PC-3 (cell line): ENCODE measurements at regions not wholly inside any gene's neighbourhood (a gene's known extent, or its start where the extent isn't known, plus 50 kb on each side); places are given as distances from the start of the nearest gene placed in this dataset.

ENCODE experiments used
- ATAC-seq: fragments of 200-7000 bp; cut with Tn5 transposase; 2 replicates; pipeline ENCODE4 v1.9.1; 2020; ENCODE audit warnings: mild to moderate bottlenecking, moderate library complexity
- BruUV-seq: library from RNA; stranded (reverse); fragments of 400-500 nt; replicated peaks from 2 replicates; lab custom pipeline; 2021; lab: Mats Ljungman, UMichigan
- CTCF ChIA-PET: fragments of 300-600 bp; sonication (Branson Sonifier 250); formaldehyde crosslinking; loops from one replicate; lab custom pipeline; 2022; ENCODE audit warnings: antibody characterized with exemption; lab: Charles Lee
- POLR2A ChIA-PET: fragments of 300-600 bp; sonication (Branson Sonifier 250); formaldehyde crosslinking; loops from one replicate; lab custom pipeline; 2022; ENCODE audit warnings: antibody characterized with exemption; ENCODE audit not compliant: unreplicated experiment; lab: Charles Lee
- DNase-seq: peaks from one replicate; pipeline ENCODE4 v3.0.0-alpha.2; 2015
- H2AFZ ChIP-seq: fragments of 300-600 bp; sonication (generic); 2 replicates; pipeline ENCODE4 v1.6.0; 2016; ENCODE audit warnings: antibody characterized with exemption, low read length
- H3F3A ChIP-seq: fragments of 300-600 bp; sonication (generic); one replicate; pipeline ENCODE4 v1.6.0; 2017; ENCODE audit warnings: antibody characterized with exemption, low read length, control low read depth, mild to moderate bottlenecking; ENCODE audit not compliant: unreplicated experiment
- H3K27ac ChIP-seq: fragments of 300-600 bp; sonication (generic); 2 replicates; pipeline ENCODE4 v1.5.1; 2016; ENCODE audit warnings: mild to moderate bottlenecking, low read length
- H3K27me3 ChIP-seq: fragments of 300-600 bp; sonication (generic); 2 replicates; pipeline ENCODE4 v1.6.1; 2016; ENCODE audit warnings: low read length, mixed read lengths
- H3K36me3 ChIP-seq: fragments of 300-600 bp; sonication (generic); 2 replicates; pipeline ENCODE4 v1.6.1; 2016; ENCODE audit warnings: low read depth, mixed run types, low read length, mixed read lengths
- H3K4me1 ChIP-seq: fragments of 300-600 bp; sonication (generic); 2 replicates; pipeline ENCODE4 v1.5.1; 2016; ENCODE audit warnings: low read length; ENCODE audit not compliant: insufficient read depth
- H3K4me2 ChIP-seq: fragments of 300-600 bp; sonication (generic); 2 replicates; pipeline ENCODE4 v1.6.0; 2016; ENCODE audit warnings: low read length
- H3K4me3 ChIP-seq: fragments of 300-600 bp; sonication (generic); 2 replicates; pipeline ENCODE4 v1.5.1; 2016; ENCODE audit warnings: mild to moderate bottlenecking, low read length, mixed read lengths
- H3K79me2 ChIP-seq: fragments of 300-600 bp; sonication (generic); 2 replicates; pipeline ENCODE4 v1.6.1; 2017; ENCODE audit warnings: low read length, mixed read lengths
- H3K9ac ChIP-seq: fragments of 300-600 bp; sonication (generic); 2 replicates; pipeline ENCODE4 v1.6.0; 2016; ENCODE audit warnings: mild to moderate bottlenecking, low read length
- H3K9me2 ChIP-seq: fragments of 300-600 bp; sonication (generic); replicated peaks from 2 replicates; pipeline ENCODE4 v1.6.1; 2016; ENCODE audit warnings: mixed run types, low read length, mixed read lengths
- H3K9me3 ChIP-seq: fragments of 300-600 bp; sonication (generic); 2 replicates; pipeline ENCODE4 v1.6.1; 2016; ENCODE audit warnings: low read length, mixed read lengths
- H4K20me1 ChIP-seq: fragments of 300-600 bp; sonication (generic); 2 replicates; pipeline ENCODE4 v1.6.1; 2016; ENCODE audit warnings: low read length, mixed read lengths
- EZH2 ChIP-seq: fragments of 300-600 bp; sonication (generic); IDR thresholded peaks from one replicate; pipeline ENCODE4 v1.6.1; 2017; ENCODE audit warnings: antibody characterized with exemption, mild to moderate bottlenecking, low read length; ENCODE audit not compliant: unreplicated experiment
- EZH2phosphoT487 ChIP-seq: fragments of 300-600 bp; sonication (generic); IDR thresholded peaks from 2 replicates; pipeline ENCODE4 v1.6.1; 2018; ENCODE audit warnings: mild to moderate bottlenecking, antibody characterized with exemption, low read length, borderline replicate concordance
- intact Hi-C: fragments of 100-400 bp; cut with micrococcal nuclease; formaldehyde crosslinking; loops from 2 replicates; pipeline ENCODE4 v1.9.0; 2023
- TF ChIP-seq, protein P1 (sequence below): fragments of 300-600 bp; sonication (generic); conservative IDR thresholded peaks from 2 replicates; pipeline ENCODE4 v1.5.1; 2017; ENCODE audit warnings: antibody characterized with exemption, low read depth, mild to moderate bottlenecking, low read length

DNA sequence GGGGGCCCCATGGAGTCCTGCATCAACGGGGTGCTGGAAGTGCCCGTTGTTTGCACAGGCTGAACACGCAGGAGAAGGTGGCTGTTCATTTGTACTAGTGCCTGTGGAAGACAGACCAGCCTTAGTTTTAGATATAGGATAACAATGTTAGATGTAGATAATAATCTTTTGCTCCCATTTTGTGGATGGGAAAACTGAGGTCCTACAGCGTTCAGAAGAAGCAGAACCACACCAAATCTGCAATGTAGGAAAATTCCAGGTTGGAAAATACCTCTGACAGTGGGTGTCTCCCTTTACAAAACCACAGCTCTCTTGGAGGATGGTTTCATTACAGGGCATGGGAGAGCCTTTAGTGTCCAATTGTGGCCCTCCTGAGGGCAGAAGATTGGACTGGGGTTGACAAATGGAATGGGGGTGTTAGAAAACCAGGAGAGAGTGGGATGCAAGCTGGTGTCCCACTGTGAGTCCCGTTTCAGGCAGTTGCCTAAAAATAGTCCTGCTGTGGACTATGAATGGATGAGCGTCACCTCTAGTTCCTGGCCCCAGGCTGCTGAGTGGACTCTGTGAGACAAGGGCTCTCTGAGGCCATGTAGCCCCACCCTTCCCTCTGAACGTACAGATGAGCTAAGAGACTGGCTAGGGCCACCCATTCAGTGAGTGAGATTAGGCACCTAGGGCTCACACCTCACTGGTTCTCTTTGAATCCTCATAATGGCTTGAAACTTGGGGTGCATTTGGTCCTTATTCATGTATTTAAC is 508.8 kb downstream of the MN1 start:
- no peaks in the 10 kb centered on the region for H4K20me1 ChIP-seq
- ChIA-PET POLR2A (no interaction called here), CTCF (no interaction called here)
- H3K27me3 ChIP-seq = peaks cover 66% of the 10 kb centered on the region
- BruUV-seq = no TSS peak
- TF ChIP-seq EZH2 = no peak
- TF ChIP-seq EZH2phosphoT487 = no peak
- TF ChIP-seq, protein P1, sequence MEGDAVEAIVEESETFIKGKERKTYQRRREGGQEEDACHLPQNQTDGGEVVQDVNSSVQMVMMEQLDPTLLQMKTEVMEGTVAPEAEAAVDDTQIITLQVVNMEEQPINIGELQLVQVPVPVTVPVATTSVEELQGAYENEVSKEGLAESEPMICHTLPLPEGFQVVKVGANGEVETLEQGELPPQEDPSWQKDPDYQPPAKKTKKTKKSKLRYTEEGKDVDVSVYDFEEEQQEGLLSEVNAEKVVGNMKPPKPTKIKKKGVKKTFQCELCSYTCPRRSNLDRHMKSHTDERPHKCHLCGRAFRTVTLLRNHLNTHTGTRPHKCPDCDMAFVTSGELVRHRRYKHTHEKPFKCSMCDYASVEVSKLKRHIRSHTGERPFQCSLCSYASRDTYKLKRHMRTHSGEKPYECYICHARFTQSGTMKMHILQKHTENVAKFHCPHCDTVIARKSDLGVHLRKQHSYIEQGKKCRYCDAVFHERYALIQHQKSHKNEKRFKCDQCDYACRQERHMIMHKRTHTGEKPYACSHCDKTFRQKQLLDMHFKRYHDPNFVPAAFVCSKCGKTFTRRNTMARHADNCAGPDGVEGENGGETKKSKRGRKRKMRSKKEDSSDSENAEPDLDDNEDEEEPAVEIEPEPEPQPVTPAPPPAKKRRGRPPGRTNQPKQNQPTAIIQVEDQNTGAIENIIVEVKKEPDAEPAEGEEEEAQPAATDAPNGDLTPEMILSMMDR = no peak
- no peaks in the 10 kb centered on the region for H3K79me2 ChIP-seq
- H3K4me2 ChIP-seq = no peak overlapping the region
- H3F3A ChIP-seq = no peaks in the 10 kb centered on the region
- no peaks in the 10 kb centered on the region for H3K9me2 ChIP-seq
- H3K4me3 ChIP-seq = no peak overlapping the region
- H3K27ac ChIP-seq = no peak overlapping the region
- no peaks in the 10 kb centered on the region for H3K9me3 ChIP-seq
- no peaks in the 10 kb centered on the region for H3K4me1 ChIP-seq
- DNase-seq (no peak), ATAC-seq (no peak)
- H2AFZ ChIP-seq = no peak overlapping the region
- intact Hi-C loops = no loop called here
- H3K9ac ChIP-seq = no peak overlapping the region
- no peaks in the 10 kb centered on the region for H3K36me3 ChIP-seq

DNA sequence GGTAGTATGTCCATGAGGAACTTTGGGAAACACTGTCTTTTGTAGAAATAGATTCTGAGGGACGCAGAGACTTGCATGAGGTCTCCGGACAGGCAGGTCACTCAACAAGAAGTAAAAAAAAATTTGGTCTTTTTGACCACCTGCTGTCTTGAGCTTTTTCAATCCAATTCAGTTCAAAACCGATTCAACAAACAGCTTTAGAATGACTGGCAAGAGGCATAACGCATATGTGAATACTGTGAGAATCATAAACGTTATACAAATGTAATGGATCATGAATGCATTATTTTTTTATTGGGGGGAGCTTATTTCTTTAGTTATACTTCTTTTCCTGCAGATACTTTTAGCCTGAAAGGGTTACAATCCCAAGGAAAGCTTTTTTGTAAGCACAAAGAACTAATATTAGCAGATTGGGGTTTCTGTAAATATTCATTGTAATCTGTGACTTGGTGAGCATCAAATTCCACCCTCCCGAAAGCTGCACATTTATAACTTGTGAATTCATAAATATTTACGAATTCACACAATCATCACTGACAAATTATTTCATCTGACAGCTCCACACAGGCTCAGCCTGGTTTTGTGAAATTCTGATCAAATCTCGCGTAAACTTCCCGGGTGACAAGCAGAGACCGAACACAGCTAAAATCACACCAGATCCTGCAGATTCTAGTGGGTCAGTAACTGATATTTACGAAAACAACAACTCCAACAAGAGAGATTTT is 507.7 kb downstream of the MN1 start:
- BruUV-seq = no TSS peak

More for the DNA sequence above, 507.7 kb downstream of the MN1 start:
- Histone ChIP-seq H3F3A (no peaks in the 10 kb centered on the region), H3K4me1 (no peaks in the 10 kb centered on the region), H3K36me3 (no peaks in the 10 kb centered on the region), H3K27ac (no peak overlapping the region), H3K4me2 (no peak overlapping the region), H3K9ac (no peak overlapping the region), H2AFZ (no peak overlapping the region), H3K9me2 (no peaks in the 10 kb centered on the region), H3K27me3 (peaks cover 70% of the 10 kb centered on the region), H3K9me3 (no peaks in the 10 kb centered on the region), H3K4me3 (no peak overlapping the region), H4K20me1 (no peaks in the 10 kb centered on the region), H3K79me2 (no peaks in the 10 kb centered on the region)
- no peak for TF ChIP-seq EZH2
- no peak for TF ChIP-seq EZH2phosphoT487
- TF ChIP-seq, protein P1 = no peak
- intact Hi-C loops = no loop called here
- CTCF ChIA-PET = no interaction called here
- ATAC-seq = no peak
- DNase-seq = no peak
- POLR2A ChIA-PET = no interaction called here
